Ecto neural progenitor cell (in vitro differentiated cells): ENCODE measurements at regions not wholly inside any gene's neighbourhood (a gene's known extent, or its start where the extent isn't known, plus 50 kb on each side); places are given as distances from the start of the nearest gene placed in this dataset.

Experiments used
- DNase-seq: peaks from one replicate; pipeline ENCODE4 v3.0.0-alpha.2; 2018; ENCODE audit warnings: low spot score

GRCh38 chr12:124096869-124097434, 123.9 kb downstream of the ZNF664 start:
- no peak for DNase-seq

GRCh38 chr12:124097701-124098100, 124.7 kb downstream of the ZNF664 start:
- no peak for DNase-seq

GRCh38 chr12:124098101-124098757, 125.2 kb downstream of the ZNF664 start:
- DNase-seq = no peak

- no peak for DNase-seq
These were observed 125.9 kb downstream of the ZNF664 start for GRCh38 chr12:124098887-124099286.

- no peak for DNase-seq
These were observed 126.6 kb downstream of the ZNF664 start for GRCh38 chr12:124099661-124100060.

- DNase-seq = no peak
These were observed 127.7 kb downstream of the ZNF664 start for GRCh38 chr12:124100572-124101178.

- DNase-seq = no peak
These were observed 132.5 kb downstream of the ZNF664 start for GRCh38 chr12:124105546-124105945.

- no peak for DNase-seq
These were observed 134.3 kb downstream of the ZNF664 start for GRCh38 chr12:124107351-124107750.

- no peak for DNase-seq
These were observed 136.7 kb downstream of the ZNF664 start for GRCh38 chr12:124109760-124110159.

- DNase-seq = no peak
These were observed 137.4 kb downstream of the ZNF664 start for GRCh38 chr12:124110372-124110883.

- DNase-seq = no peak
These were observed 138.0 kb downstream of the ZNF664 start for GRCh38 chr12:124111006-124111405.

GRCh38 chr12:124114316-124114715, 141.3 kb downstream of the ZNF664 start:
- DNase-seq = no peak

GRCh38 chr12:124115496-124115895, 142.5 kb downstream of the ZNF664 start:
- no peak for DNase-seq

- no peak for DNase-seq
These were observed 143.1 kb downstream of the ZNF664 start for GRCh38 chr12:124115976-124116690.

GRCh38 chr12:124120739-124121138, 147.7 kb downstream of the ZNF664 start:
- no peak for DNase-seq

- DNase-seq = no peak
These were observed 149.7 kb downstream of the ZNF664 start for GRCh38 chr12:124122722-124123121.

GRCh38 chr12:124123296-124124000, 150.4 kb downstream of the ZNF664 start:
- DNase-seq = no peak

- no peak for DNase-seq
These were observed 152.3 kb downstream of the ZNF664 start for GRCh38 chr12:124125203-124125871.

- no peak for DNase-seq
These were observed 154.1 kb downstream of the ZNF664 start for GRCh38 chr12:124126950-124127655.

GRCh38 chr12:124129132-124129531, 156.1 kb downstream of the ZNF664 start:
- DNase-seq = no peak
